ENCODE measurements at regions not wholly inside any gene's neighbourhood (a gene's known extent, or its start where the extent isn't known, plus 50 kb on each side); places are given as distances from the start of the nearest gene placed in this dataset.

DNA sequence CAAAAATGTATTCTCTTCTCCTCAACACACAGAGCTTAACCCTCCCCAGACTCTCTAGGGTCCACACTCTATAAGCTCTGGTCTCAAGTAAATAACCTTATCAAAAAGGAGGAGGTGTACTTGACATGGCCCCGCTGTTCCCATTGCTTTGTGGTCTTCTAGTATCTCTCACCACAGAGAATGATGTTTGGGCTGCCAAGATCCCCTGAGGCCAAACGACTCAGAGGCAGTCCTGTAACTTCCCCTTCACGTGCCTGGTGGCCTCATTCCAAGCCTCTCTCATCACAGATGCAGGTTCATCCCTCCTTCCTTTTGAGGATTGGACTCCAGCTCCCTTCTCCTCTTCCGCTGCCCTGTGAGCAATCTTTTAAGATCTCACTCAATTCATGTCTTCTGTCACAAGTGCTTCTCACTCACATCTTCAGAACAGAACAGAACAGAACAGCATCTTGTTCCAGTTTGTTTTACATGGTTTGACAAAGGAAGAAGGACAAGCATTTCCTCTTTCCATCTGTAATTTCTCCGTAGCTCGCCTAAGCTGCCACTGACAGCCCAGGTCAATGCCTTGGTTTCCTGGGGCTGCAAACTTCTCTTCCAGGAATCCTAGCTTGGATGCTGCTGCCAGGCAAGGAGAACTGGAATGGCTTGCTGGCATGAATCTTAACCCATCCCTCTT, 541.5 kb downstream of the CD83 start:
- TF ChIP-seq, protein P1, sequence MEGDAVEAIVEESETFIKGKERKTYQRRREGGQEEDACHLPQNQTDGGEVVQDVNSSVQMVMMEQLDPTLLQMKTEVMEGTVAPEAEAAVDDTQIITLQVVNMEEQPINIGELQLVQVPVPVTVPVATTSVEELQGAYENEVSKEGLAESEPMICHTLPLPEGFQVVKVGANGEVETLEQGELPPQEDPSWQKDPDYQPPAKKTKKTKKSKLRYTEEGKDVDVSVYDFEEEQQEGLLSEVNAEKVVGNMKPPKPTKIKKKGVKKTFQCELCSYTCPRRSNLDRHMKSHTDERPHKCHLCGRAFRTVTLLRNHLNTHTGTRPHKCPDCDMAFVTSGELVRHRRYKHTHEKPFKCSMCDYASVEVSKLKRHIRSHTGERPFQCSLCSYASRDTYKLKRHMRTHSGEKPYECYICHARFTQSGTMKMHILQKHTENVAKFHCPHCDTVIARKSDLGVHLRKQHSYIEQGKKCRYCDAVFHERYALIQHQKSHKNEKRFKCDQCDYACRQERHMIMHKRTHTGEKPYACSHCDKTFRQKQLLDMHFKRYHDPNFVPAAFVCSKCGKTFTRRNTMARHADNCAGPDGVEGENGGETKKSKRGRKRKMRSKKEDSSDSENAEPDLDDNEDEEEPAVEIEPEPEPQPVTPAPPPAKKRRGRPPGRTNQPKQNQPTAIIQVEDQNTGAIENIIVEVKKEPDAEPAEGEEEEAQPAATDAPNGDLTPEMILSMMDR (IDR thresholded peaks at IDR 0.05; ENCODE audit: insufficient read depth, low read length, poor library complexity, severe bottlenecking): no peak
- no peak for DNase-seq (ENCODE audit: low read depth)

DNA sequence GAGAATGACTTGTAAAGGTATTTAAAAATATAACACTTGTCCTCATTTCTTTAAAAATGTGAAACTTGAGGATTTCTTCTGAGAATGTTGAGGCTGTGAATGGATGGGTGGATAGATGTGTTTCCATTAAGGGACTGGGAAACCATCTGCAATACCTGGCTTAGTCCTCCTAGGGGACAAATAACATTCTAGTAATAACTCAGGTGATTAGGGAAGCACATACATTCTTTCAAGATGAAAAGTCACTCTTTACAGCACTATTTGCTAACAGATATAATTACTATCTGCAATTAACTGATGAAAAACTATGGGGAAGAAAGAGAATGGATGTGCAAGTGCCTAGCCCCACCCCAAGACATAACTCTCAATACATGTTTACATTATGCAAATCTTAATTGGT, 542.3 kb downstream of the CD83 start:
- no peak for DNase-seq (ENCODE audit: low read depth)
- TF ChIP-seq, protein P1 (IDR thresholded peaks at IDR 0.05; ENCODE audit: insufficient read depth, low read length, poor library complexity, severe bottlenecking): no peak
- no peaks in the 10 kb centered on the region for H3K27me3 ChIP-seq (ENCODE audit: control insufficient read depth, insufficient read depth, low read length)
- H3K4me3 ChIP-seq (ENCODE audit: low read depth, low read length): no peak overlapping the region
- H3K36me3 ChIP-seq (ENCODE audit: control insufficient read depth, insufficient read depth, low read length): no peaks in the 10 kb centered on the region

More for the DNA sequence above, 541.5 kb downstream of the CD83 start:
- no peaks in the 10 kb centered on the region for H3K36me3 ChIP-seq (ENCODE audit: control insufficient read depth, insufficient read depth, low read length)
- no peaks in the 10 kb centered on the region for H3K27me3 ChIP-seq (ENCODE audit: control insufficient read depth, insufficient read depth, low read length)
- H3K4me3 ChIP-seq (ENCODE audit: low read depth, low read length): no peak overlapping the region

DNA sequence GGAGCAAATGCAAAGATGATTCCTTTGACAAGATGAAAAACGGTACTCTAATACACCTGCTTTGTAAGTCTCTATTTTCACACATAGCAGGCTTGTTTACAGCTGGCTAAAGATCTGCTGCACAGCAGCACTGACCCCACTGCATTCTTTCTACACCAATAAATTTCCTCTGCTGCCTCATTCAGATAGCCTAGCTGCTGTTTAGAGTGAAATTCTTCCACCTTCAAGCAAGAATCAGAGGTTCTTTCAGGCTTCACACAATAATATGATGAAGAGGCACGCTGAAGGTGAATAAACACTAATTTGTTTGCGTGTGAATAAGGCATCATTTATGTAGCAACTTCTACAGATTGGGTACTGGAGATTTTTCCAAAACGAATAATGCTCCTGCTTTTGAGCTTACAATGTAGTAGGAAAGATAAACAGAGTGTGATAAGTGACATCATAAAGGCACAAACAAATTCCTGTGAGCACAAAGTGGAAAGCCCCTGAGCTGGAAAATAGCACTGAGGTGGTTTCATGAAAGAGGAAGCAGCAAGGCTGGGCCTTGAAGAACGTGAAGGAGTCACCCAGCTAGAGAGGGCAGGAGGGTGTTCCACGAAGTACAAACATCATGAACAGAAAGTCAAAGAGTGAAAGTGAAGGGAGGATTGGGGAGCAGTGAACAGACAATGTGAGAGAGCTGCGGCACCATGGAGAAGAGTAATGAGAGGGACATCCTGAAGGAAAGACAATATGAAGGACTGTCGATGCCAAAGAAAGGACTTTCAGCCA, 543.4 kb downstream of the CD83 start:
- TF ChIP-seq, protein P1 (IDR thresholded peaks at IDR 0.05; ENCODE audit: insufficient read depth, low read length, poor library complexity, severe bottlenecking): no peak
- H3K36me3 ChIP-seq (ENCODE audit: control insufficient read depth, insufficient read depth, low read length): no peaks in the 10 kb centered on the region
- no peaks in the 10 kb centered on the region for H3K27me3 ChIP-seq (ENCODE audit: control insufficient read depth, insufficient read depth, low read length)
- no peak overlapping the region for H3K4me3 ChIP-seq (ENCODE audit: low read depth, low read length)
- no peak for DNase-seq (ENCODE audit: low read depth)

DNA sequence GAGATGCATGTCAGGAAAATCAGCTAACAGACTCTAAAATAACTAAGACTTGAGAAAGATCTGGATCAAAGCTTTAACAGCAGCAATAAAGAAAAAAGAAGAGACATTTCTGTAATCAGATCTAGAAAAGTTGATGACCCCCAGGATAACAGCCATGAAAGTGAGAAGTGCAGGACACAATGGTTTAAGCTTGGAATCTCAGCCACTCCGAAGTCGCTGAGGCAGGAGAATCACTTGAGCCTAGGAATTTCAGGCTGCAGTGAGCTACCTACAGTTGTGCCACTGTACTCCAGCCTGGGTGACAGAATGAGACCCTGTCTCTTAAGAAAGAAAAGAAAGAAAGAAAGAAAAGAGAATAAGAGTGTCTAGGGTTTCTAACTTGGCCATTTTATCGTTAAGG, 544.1 kb downstream of the CD83 start:
- no peak for DNase-seq (ENCODE audit: low read depth)
- TF ChIP-seq, protein P1 (IDR thresholded peaks at IDR 0.05; ENCODE audit: insufficient read depth, low read length, poor library complexity, severe bottlenecking): no peak
- Histone ChIP-seq H3K27me3 (ENCODE audit: control insufficient read depth, insufficient read depth, low read length) (no peaks in the 10 kb centered on the region), H3K4me3 (ENCODE audit: low read depth, low read length) (no peak overlapping the region), H3K36me3 (ENCODE audit: control insufficient read depth, insufficient read depth, low read length) (no peaks in the 10 kb centered on the region)

DNA sequence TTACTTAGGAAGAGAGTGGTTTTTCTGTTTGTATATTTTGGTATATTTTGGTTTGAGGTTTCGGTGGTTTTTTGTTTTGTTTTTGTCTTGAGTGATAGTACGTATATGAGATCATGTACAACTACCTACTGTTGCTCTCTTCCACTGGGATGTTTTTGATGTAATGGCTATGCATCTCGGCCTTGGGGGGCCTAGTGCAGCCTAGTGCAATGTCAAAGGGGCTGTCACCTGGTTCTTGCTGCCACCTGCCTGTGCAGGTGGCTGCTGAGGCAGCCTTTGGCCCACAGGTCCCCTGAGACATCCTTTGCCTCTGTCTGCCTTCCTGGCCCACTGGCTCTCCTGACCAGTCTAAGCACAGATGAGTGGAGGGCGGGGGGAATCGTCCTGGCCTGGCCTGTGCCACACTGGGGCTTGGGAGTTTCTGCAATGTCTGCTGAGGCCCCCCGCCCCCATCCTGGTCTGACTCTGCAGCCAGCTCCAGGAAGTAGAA, 546.6 kb downstream of the CD83 start:
- Histone ChIP-seq H3K27me3 (ENCODE audit: control insufficient read depth, insufficient read depth, low read length) (no peaks in the 10 kb centered on the region), H3K4me3 (ENCODE audit: low read depth, low read length) (no peak overlapping the region), H3K36me3 (ENCODE audit: control insufficient read depth, insufficient read depth, low read length) (no peaks in the 10 kb centered on the region)
- no peak for DNase-seq (ENCODE audit: low read depth)
- TF ChIP-seq, protein P1 (IDR thresholded peaks at IDR 0.05; ENCODE audit: insufficient read depth, low read length, poor library complexity, severe bottlenecking): no peak
